Mesendoderm (in vitro differentiated cells): ENCODE measurements at regions not wholly inside any gene's neighbourhood (a gene's known extent, or its start where the extent isn't known, plus 50 kb on each side); places are given as distances from the start of the nearest gene placed in this dataset.

Experiments
- DNase-seq: peaks from one replicate; pipeline ENCODE4 v3.0.0; 2013
- H2AK5ac ChIP-seq: 2 replicates; pipeline ENCODE4 v1.6.1; 2013; ENCODE audit warnings: low read length, inconsistent platforms
- H2BK120ac ChIP-seq: 2 replicates; pipeline ENCODE4 v1.6.1; 2013; ENCODE audit warnings: low read depth, mild to moderate bottlenecking, low read length, moderate library complexity, mixed read lengths
- H2BK15ac ChIP-seq: replicated peaks from 2 replicates; pipeline ENCODE4 v1.6.1; 2013; ENCODE audit warnings: low read depth, mild to moderate bottlenecking, moderate library complexity
- H2BK5ac ChIP-seq: 2 replicates; pipeline ENCODE4 v1.6.1; 2013; ENCODE audit warnings: low read length, inconsistent platforms
- H3K18ac ChIP-seq: 2 replicates; pipeline ENCODE4 v1.6.1; 2013; ENCODE audit warnings: mild to moderate bottlenecking, low read length, mixed read lengths
- H3K23ac ChIP-seq: one replicate; pipeline ENCODE4 v1.6.1; 2013; ENCODE audit warnings: low read length
- H3K27ac ChIP-seq: 2 replicates; pipeline ENCODE4 v1.5.1; 2013; ENCODE audit warnings: low read depth, mild to moderate bottlenecking, inconsistent platforms, low read length, moderate library complexity
- H3K27me3 ChIP-seq: 2 replicates; pipeline ENCODE4 v1.6.1; 2013; ENCODE audit warnings: low read length, control low read depth, mild to moderate bottlenecking, inconsistent platforms; ENCODE audit not compliant: insufficient read depth, poor library complexity
- H3K36me3 ChIP-seq: 2 replicates; pipeline ENCODE4 v1.6.1; 2013; ENCODE audit warnings: low read length, inconsistent platforms; ENCODE audit not compliant: control insufficient read depth, insufficient read depth
- H3K4ac ChIP-seq: one replicate; pipeline ENCODE4 v1.6.1; 2013; ENCODE audit warnings: low read depth, mild to moderate bottlenecking, low read length, moderate library complexity
- H3K4me1 ChIP-seq: 2 replicates; pipeline ENCODE4 v1.6.1; 2013; ENCODE audit warnings: low read depth, low read length, inconsistent platforms; ENCODE audit not compliant: control insufficient read depth
- H3K4me2 ChIP-seq: 2 replicates; pipeline ENCODE4 v1.6.1; 2013; ENCODE audit warnings: low read length
- H3K4me3 ChIP-seq: 2 replicates; pipeline ENCODE4 v1.5.1; 2013; ENCODE audit warnings: mild to moderate bottlenecking, low read length
- H3K56ac ChIP-seq: one replicate; pipeline ENCODE4 v1.6.1; 2013; ENCODE audit warnings: low read length
- H3K79me1 ChIP-seq: 2 replicates; pipeline ENCODE4 v1.6.1; 2013; ENCODE audit warnings: low read length, inconsistent platforms
- H3K79me2 ChIP-seq: 2 replicates; pipeline ENCODE4 v1.6.1; 2013; ENCODE audit warnings: mild to moderate bottlenecking, low read length; ENCODE audit not compliant: control insufficient read depth, insufficient read depth
- H3K9ac ChIP-seq: 2 replicates; pipeline ENCODE4 v1.6.1; 2013; ENCODE audit warnings: low read length, inconsistent platforms
- H4K5ac ChIP-seq: one replicate; pipeline ENCODE4 v1.6.1; 2013; ENCODE audit warnings: low read length
- H4K8ac ChIP-seq: one replicate; pipeline ENCODE4 v1.6.1; 2013; ENCODE audit warnings: low read depth, mild to moderate bottlenecking, control low read depth, low read length, moderate library complexity
- WGBS: extraction: QIAGEN DNeasy Blood & Tissue Kit; methylation state at CpG from one replicate; pipeline ENCODE4 v1.1.7; 2013; ENCODE audit warnings: low lambda C conversion rate, missing lambda C conversion rate; ENCODE audit not compliant: insufficient coverage; ENCODE audit errors: extremely low coverage; 5-methylcytosine and 5-hydroxymethylcytosine counted together

DNA sequence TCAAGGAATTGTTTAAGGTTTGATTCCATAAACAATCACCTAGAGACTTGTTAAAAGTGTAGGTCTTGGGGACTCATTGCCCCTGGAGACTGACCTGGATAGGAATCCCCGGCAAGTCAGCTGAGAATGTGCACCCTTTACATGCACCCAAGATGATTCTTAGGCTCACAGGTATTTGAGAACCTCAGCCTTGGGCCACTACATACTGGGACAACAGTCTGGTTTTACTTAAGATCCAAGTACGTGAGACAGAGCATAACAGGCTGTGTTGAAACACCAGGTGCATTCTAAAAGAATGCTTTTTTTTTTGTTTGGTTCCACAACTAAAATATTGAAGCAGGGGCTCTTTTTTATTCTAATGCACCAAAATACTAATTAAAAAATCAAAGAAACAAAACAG lies 215.8 kb downstream of the TMX3 start:
- Histone ChIP-seq H3K27ac (no peak overlapping the region), H3K36me3 (no peaks in the 10 kb centered on the region), H3K27me3 (no peaks in the 10 kb centered on the region), H2BK120ac (no peak overlapping the region), H4K8ac (no peak overlapping the region), H3K4me2 (no peak overlapping the region), H3K4me3 (no peak overlapping the region), H3K4me1 (no peaks in the 10 kb centered on the region), H2AK5ac (no peak overlapping the region), H3K79me1 (no peaks in the 10 kb centered on the region), H2BK5ac (no peak overlapping the region), H3K18ac (no peak overlapping the region), H3K9ac (no peak overlapping the region), H3K23ac (no peak overlapping the region), H4K5ac (no peak overlapping the region), H3K79me2 (no peaks in the 10 kb centered on the region), H3K56ac (no peak overlapping the region), H3K4ac (no peak overlapping the region), H2BK15ac (no peak overlapping the region)
- WGBS, result no CpG with 5 or more reads among the region's 2 CpGs
- DNase-seq, result no peak

DNA sequence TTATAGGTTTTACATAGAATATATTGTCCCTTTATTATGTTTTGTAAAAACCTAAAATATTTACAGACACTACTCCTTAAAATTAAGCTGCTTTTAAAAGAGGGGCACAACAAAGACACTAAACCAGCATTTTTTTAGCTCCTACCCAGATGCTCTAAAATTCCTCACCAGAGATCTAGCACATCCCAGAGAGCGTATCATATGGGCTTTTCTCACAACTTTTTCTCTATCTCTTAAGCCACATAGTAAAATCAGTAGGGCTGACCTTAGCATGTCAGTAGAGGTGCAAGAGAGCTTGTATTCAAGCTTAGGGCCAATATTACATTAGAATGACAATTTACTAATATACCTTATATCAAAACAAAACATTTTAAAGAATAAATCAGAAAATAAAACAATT lies 216.3 kb downstream of the TMX3 start:
- Histone ChIP-seq H2BK5ac (no peak overlapping the region), H3K27ac (no peak overlapping the region), H3K18ac (no peak overlapping the region), H4K5ac (no peak overlapping the region), H3K36me3 (no peaks in the 10 kb centered on the region), H3K9ac (no peak overlapping the region), H3K4me2 (no peak overlapping the region), H3K79me2 (no peaks in the 10 kb centered on the region), H2BK15ac (no peak overlapping the region), H3K4ac (no peak overlapping the region), H3K56ac (no peak overlapping the region), H3K4me1 (no peaks in the 10 kb centered on the region), H3K23ac (no peak overlapping the region), H3K79me1 (no peaks in the 10 kb centered on the region), H4K8ac (no peak overlapping the region), H2BK120ac (no peak overlapping the region), H3K27me3 (no peaks in the 10 kb centered on the region), H3K4me3 (no peak overlapping the region), H2AK5ac (no peak overlapping the region)
- peak; percentile 19 for DNase-seq
- WGBS, result no CpG with 5 or more reads among the region's 1 CpG

DNA sequence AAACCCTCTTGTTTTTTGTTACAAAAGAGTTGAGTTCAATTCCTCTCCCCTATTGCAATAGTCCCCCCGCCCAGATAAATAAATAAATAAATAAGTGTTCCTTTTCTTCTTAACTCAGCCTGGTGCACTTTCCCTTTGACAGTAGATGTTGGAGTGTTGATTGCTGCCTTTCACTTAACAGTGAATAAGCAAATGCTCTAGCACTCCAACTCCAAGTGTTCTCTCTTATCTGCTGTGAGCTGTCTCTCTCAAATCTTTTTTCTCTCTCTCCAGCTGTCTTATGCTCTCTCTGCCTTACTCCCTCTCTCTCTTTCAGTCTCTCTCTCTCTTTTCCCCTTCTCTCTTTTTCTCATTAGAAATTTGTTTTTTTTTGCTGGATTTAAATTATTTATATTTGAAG lies 216.7 kb downstream of the TMX3 start:
- no CpG with 5 or more reads among the region's 1 CpG for WGBS
- no peaks in the 10 kb centered on the region for H3K4me1 ChIP-seq

DNA sequence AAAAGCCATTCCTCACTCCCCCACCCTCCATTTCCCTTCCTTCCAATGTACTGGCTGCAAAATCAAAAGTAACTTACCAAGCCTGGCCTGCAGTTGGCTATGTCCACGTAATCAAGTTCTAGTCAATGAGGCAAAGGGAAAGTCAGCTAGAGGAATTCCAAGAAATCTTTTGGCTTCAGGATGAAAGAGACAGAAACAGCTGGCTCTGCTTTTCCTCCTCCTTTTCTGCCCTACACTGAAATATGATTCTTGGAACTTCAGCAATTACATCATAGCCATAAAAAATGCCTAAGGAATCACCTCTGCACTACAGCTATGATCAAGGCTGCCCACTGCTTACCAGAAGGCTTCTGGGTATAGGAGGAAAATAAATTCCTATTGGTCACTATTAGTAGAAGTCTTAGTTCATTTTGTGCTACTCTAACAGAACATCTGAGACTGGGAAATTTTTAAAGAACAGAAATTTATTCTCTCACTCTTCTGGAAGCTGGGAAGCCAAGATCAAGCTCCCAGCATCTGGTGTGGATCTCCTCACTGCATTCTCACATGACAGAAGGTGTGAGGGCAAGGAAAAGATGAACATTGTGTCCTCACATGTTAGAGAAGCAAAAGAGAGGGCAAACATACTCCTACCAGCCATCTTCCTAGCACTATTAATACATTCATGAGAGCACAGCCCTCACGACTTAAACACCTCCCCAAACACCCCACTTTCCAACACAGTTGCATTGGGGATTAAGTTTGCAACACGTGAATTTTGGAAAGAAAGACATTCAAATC lies 219.9 kb downstream of the TMX3 start:
- Histone ChIP-seq H2BK15ac (no peak overlapping the region), H2BK5ac (no peak overlapping the region), H3K23ac (no peak overlapping the region), H3K9ac (no peak overlapping the region), H3K18ac (no peak overlapping the region), H3K27ac (no peak overlapping the region), H3K4me2 (no peak overlapping the region), H3K4me3 (no peak overlapping the region), H2AK5ac (no peak overlapping the region), H3K56ac (no peak overlapping the region), H3K79me2 (no peaks in the 10 kb centered on the region), H3K4me1 (no peaks in the 10 kb centered on the region), H2BK120ac (no peak overlapping the region), H3K27me3 (no peaks in the 10 kb centered on the region), H4K5ac (no peak overlapping the region), H4K8ac (no peak overlapping the region), H3K4ac (peak overlapping the region; percentile 36), H3K36me3 (no peaks in the 10 kb centered on the region), H3K79me1 (no peaks in the 10 kb centered on the region)
- peak; percentile 31 for DNase-seq
- WGBS, result no CpG with 5 or more reads among the region's 3 CpGs

More for the DNA sequence above, 216.7 kb downstream of the TMX3 start:
- Histone ChIP-seq H2BK15ac (no peak overlapping the region), H3K56ac (no peak overlapping the region), H3K4me3 (no peak overlapping the region), H3K23ac (no peak overlapping the region), H3K18ac (no peak overlapping the region), H3K79me1 (no peaks in the 10 kb centered on the region), H3K4ac (no peak overlapping the region), H2AK5ac (no peak overlapping the region), H3K9ac (no peak overlapping the region), H4K8ac (no peak overlapping the region), H3K27me3 (no peaks in the 10 kb centered on the region), H4K5ac (no peak overlapping the region), H2BK120ac (no peak overlapping the region), H3K4me2 (no peak overlapping the region), H3K36me3 (no peaks in the 10 kb centered on the region), H2BK5ac (no peak overlapping the region), H3K79me2 (no peaks in the 10 kb centered on the region), H3K27ac (no peak overlapping the region)
- DNase-seq, result peak; percentile 68

DNA sequence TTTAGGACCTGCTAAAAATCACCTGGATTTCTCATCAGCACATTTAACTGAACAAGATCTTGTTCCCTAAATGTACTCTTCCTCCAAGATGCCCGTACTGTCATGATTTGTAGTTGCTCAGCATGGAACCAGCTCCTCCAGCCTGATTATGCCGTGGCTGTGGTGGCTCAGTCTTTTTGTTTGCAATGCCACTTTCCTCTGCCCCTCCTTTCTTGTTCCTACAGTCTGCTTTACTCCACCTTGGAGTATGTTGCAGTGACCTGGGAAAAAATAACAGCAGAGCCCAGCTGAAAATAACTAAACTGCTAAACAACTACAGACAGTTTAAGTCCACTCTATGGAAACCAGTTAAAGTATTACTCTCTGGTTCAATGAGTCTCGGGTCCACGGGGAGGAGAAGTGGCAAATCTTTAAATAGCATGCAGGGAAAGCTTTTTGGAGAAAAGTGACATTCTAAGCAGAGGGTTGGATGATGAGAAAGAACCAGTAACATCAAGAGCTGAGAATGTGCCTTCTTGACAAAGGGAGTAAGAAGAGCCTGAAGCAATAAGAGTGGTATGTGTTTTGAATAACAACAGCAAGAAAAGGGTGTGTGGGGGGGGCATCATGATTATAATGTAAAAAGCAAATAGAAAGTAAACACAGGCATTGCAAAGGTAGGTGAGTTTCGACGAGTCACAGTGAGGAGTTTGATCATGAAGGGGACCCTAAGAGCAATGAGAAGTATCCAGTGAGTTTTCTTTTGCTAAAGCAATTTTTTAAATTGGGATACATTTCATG lies 225.7 kb downstream of the TMX3 start:
- Histone ChIP-seq H2BK15ac (no peak overlapping the region), H3K23ac (no peak overlapping the region), H3K4ac (no peak overlapping the region), H3K18ac (no peak overlapping the region), H3K56ac (no peak overlapping the region), H3K4me2 (no peak overlapping the region), H2BK120ac (no peak overlapping the region), H4K8ac (no peak overlapping the region), H3K27ac (no peak overlapping the region), H3K4me1 (no peaks in the 10 kb centered on the region), H3K79me1 (no peaks in the 10 kb centered on the region), H3K9ac (no peak overlapping the region), H2AK5ac (no peak overlapping the region), H3K36me3 (no peaks in the 10 kb centered on the region), H3K4me3 (no peak overlapping the region), H4K5ac (no peak overlapping the region), H3K79me2 (no peaks in the 10 kb centered on the region), H3K27me3 (no peaks in the 10 kb centered on the region), H2BK5ac (no peak overlapping the region)
- WGBS, result no CpG with 5 or more reads among the region's 6 CpGs
- peak; percentile 67 for DNase-seq
